Endothelial cell of umbilical vein (primary cell): ENCODE measurements at regions not wholly inside any gene's neighbourhood (a gene's known extent, or its start where the extent isn't known, plus 50 kb on each side); places are given as distances from the start of the nearest gene placed in this dataset.

Experiments
- BruUV-seq: library from RNA; stranded (reverse); fragments of 400-500 nt; replicated peaks from 2 replicates; lab custom pipeline; 2021; lab: Mats Ljungman, UMichigan
- CTCF ChIA-PET: fragments of 300-600, 350-600 bp; sonication (Branson Sonifier 250); formaldehyde crosslinking; loops from one replicate; lab custom pipeline; 2021; ENCODE audit warnings: antibody characterized with exemption, inconsistent platforms; lab: Charles Lee
- POLR2A ChIA-PET: fragments of 300-600, 350-600 bp; sonication (Branson Sonifier 250); formaldehyde crosslinking; loops from one replicate; lab custom pipeline; 2021; ENCODE audit warnings: antibody characterized with exemption, inconsistent platforms; lab: Charles Lee
- DNase-seq: peaks from one replicate; pipeline ENCODE4 v3.0.0-alpha.2; 2011; ENCODE audit warnings: low read depth, low spot score
- FAIRE-seq: peaks from 2 replicates; lab custom pipeline; 2011; peaks lifted over from hg19 to GRCh38; lab: Jason Lieb, UNC
- H2AFZ ChIP-seq: 2 replicates; pipeline ENCODE4 v1.6.0; 2012; ENCODE audit warnings: low read depth, low read length, control low read depth, inconsistent platforms
- H3K27ac ChIP-seq: 2 replicates; pipeline ENCODE4 v1.5.1; 2011; ENCODE audit warnings: low read depth, mild to moderate bottlenecking, control low read depth, low read length, moderate library complexity; ENCODE audit not compliant: insufficient read depth
- H3K27me3 ChIP-seq, 2 experiments: 2 replicates each; pipeline versions ENCODE4 v1.6.0 to v1.6.1; 2011; ENCODE audit warnings: low read length in 2 of 2, mixed read lengths in 1 of 2; ENCODE audit not compliant: control insufficient read depth in 2 of 2, insufficient read depth in 2 of 2
- H3K36me3 ChIP-seq, 2 experiments: 2 replicates in 1 of 2; 3 replicates in 1 of 2; pipeline ENCODE4 v1.5.1; 2011; ENCODE audit warnings: low read length in 2 of 2, mild to moderate bottlenecking in 1 of 2, moderate library complexity in 1 of 2; ENCODE audit not compliant: control insufficient read depth in 2 of 2, insufficient read depth in 2 of 2; ENCODE audit errors: extremely low read depth in 1 of 2
- H3K4me1 ChIP-seq: 3 replicates; pipeline ENCODE4 v1.5.1; 2011; ENCODE audit warnings: mild to moderate bottlenecking, low read length; ENCODE audit not compliant: control insufficient read depth, insufficient read depth; ENCODE audit errors: extremely low read depth
- H3K4me2 ChIP-seq: 2 replicates; pipeline ENCODE4 v1.6.1; 2011; ENCODE audit warnings: low read length, control low read depth, mixed read lengths; ENCODE audit not compliant: insufficient read depth
- H3K4me3 ChIP-seq, 3 experiments: fragments of 200-600 bp in 1 of 3; sonication (generic), shearing (Covaris generic) in 1 of 3; replicated peaks in 1 of 3; 2 replicates each; pipeline ENCODE4 v1.5.1; 2011 to 2016; ENCODE audit warnings: control low read depth in 3 of 3, low read length in 3 of 3, mild to moderate bottlenecking in 2 of 3, inconsistent platforms in 1 of 3, low read depth in 1 of 3, moderate library complexity in 1 of 3; ENCODE audit not compliant: insufficient read depth in 1 of 3
- H3K79me2 ChIP-seq: 2 replicates; pipeline ENCODE4 v1.6.0; 2012; ENCODE audit warnings: low read length, inconsistent platforms; ENCODE audit not compliant: control insufficient read depth, insufficient read depth
- H3K9ac ChIP-seq: replicated peaks from 2 replicates; pipeline ENCODE3; 2011; ENCODE audit warnings: low read length, control low read depth; ENCODE audit not compliant: insufficient read depth; ENCODE audit errors: extremely low read depth
- H3K9me1 ChIP-seq: replicated peaks from 3 replicates; pipeline ENCODE4 v1.6.0; 2011; ENCODE audit warnings: mild to moderate bottlenecking, low read length; ENCODE audit not compliant: control insufficient read depth, insufficient read depth; ENCODE audit errors: extremely low read depth
- H3K9me3 ChIP-seq: replicated peaks from 2 replicates; pipeline ENCODE4 v1.5.1; 2012; ENCODE audit warnings: low read length, inconsistent platforms; ENCODE audit not compliant: control insufficient read depth, insufficient read depth
- H4K20me1 ChIP-seq: replicated peaks from 2 replicates; pipeline ENCODE3; 2011; ENCODE audit warnings: mild to moderate bottlenecking, low read length; ENCODE audit not compliant: control insufficient read depth, insufficient read depth; ENCODE audit errors: extremely low read depth
- CTCF ChIP-seq, 2 donors: IDR thresholded peaks; 1 replicate in 1 of 2; 2 replicates in 1 of 2; pipeline ENCODE4 v1.5.1; 2011; ENCODE audit warnings: low read length in 2 of 2, mild to moderate bottlenecking in 2 of 2, moderate library complexity in 2 of 2, control low read depth in 1 of 2, inconsistent platforms in 1 of 2, low read depth in 1 of 2; ENCODE audit not compliant: insufficient read depth in 1 of 2; ENCODE audit errors: extremely low read depth in 1 of 2
- EZH2 ChIP-seq: IDR thresholded peaks from 2 replicates; pipeline ENCODE4 v1.6.1; 2012; ENCODE audit warnings: borderline replicate concordance, low read depth, mild to moderate bottlenecking, moderate library complexity, low read length, inconsistent platforms; ENCODE audit not compliant: severe bottlenecking
- FOS ChIP-seq: IDR thresholded peaks from 2 replicates; pipeline ENCODE4 v1.6.1; 2011; ENCODE audit warnings: mild to moderate bottlenecking, low read length, moderate library complexity, borderline replicate concordance; ENCODE audit not compliant: insufficient read depth
- GATA2 ChIP-seq: IDR thresholded peaks from 2 replicates; pipeline ENCODE4 v1.7.0; 2011; ENCODE audit warnings: low read depth, mild to moderate bottlenecking, moderate library complexity, mixed read lengths, low read length; ENCODE audit not compliant: insufficient read length, insufficient read depth
- JUN ChIP-seq: IDR thresholded peaks from 2 replicates; pipeline ENCODE4 v1.6.1; 2011; ENCODE audit warnings: borderline replicate concordance, low read depth; ENCODE audit not compliant: insufficient read length, insufficient read depth
- MAX ChIP-seq: IDR thresholded peaks from 2 replicates; pipeline ENCODE4 v1.6.1; 2011; ENCODE audit not compliant: insufficient read depth, insufficient read length
- MYC ChIP-seq: IDR thresholded peaks from one replicate; pipeline ENCODE4 v1.6.1; 2011; ENCODE audit warnings: mild to moderate bottlenecking, low read depth, low read length
- POLR2A ChIP-seq: IDR thresholded peaks from 2 replicates; pipeline ENCODE4 v1.6.1; 2012; ENCODE audit warnings: low read depth, mild to moderate bottlenecking, control low read depth, low read length
- POLR2AphosphoS5 ChIP-seq: IDR thresholded peaks from 2 replicates; pipeline ENCODE4 v1.6.1; 2012; ENCODE audit warnings: low read depth, mild to moderate bottlenecking, control low read depth, low read length, moderate library complexity; ENCODE audit not compliant: insufficient read depth
- dilution Hi-C: fragments of 300-500 bp; cut with MboI; formaldehyde crosslinking; loops from one replicate; pipeline ENCODE4 v1.15.0; 2019; ENCODE audit warnings: low sequenced_read_pairs; ENCODE audit not compliant: extremely low pct_ligation_motif_present
- intact Hi-C: fragments of 100-400 bp; cut with micrococcal nuclease; formaldehyde crosslinking; loops from one replicate; pipeline ENCODE4 v1.10.0; 2022

DNA sequence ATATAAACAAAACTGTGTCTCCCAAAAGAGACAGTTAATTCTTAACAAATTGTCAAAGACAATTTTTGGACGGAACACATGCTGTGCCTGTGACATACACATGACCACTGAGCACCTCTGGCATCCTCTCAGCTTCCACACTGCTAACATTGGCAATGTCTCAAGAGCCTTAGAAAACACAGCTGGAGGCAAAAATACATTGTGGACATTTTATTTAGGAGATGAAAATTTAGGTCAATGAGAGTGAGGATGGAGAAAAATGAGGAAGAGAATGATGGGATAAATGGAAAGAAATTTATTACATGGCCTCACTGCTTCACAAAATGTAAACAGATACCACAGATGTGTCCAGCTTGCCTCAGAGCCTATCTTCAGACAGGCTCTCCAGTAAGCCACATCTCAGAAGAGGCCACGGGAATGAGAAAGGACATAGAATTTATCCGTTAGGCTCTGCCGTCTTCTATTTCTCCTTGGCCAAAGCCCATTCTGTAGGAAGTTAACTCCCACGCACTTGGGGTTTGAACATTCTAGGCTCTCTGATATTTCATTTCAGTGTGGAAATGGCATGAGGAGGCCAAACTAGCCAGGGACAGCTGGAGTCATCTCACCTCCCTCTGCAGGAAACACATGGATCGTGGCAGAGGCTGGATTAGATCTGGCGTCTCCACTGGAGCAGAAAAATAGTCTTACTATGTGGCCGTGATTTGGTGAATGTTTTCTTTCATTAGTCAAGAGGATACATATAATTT lies 519.4 kb upstream of the DSEL start:
- Histone ChIP-seq H3K4me1 (no peaks in the 10 kb centered on the region), H3K4me3 (no peak overlapping the region), H3K9ac (no peak overlapping the region), H3K9me3 (no peaks in the 10 kb centered on the region), H3K79me2 (no peaks in the 10 kb centered on the region), H3K36me3 (no peaks in the 10 kb centered on the region), H3K9me1 (no peaks in the 10 kb centered on the region), H3K27me3 (no peaks in the 10 kb centered on the region), H3K27ac (no peak overlapping the region), H3K4me2 (no peak overlapping the region), H4K20me1 (no peaks in the 10 kb centered on the region), H2AFZ (no peak overlapping the region)
- DNase-seq: no peak
- ChIA-PET POLR2A (no interaction called here), CTCF (no interaction called here)
- TF ChIP-seq JUN: no peak
- TF ChIP-seq GATA2: no peak
- TF ChIP-seq EZH2: no peak
- TF ChIP-seq MAX: no peak
- dilution Hi-C loops (no loop called here), intact Hi-C loops (no loop called here)
- FAIRE-seq: no peak
- no TSS peak for BruUV-seq

GRCh38 chr18:68034296-68034695 lies 517.8 kb upstream of the DSEL start:
- FAIRE-seq: no peak
- no peaks in the 10 kb centered on the region for H4K20me1 ChIP-seq
- CTCF ChIA-PET: interaction anchor here (1.4 kb wide), 1 partner anchor 12 kb away, joined by 4 read pairs; no protein-coding TSS in a partner anchor

More at GRCh38 chr18:68034296-68034695, 517.8 kb upstream of the DSEL start:
- dilution Hi-C loops (no loop called here), intact Hi-C loops (no loop called here)
- Histone ChIP-seq H3K4me2 (no peak overlapping the region), H3K9ac (no peak overlapping the region), H3K4me3 (no peak overlapping the region), H3K79me2 (no peaks in the 10 kb centered on the region), H3K27me3 (no peaks in the 10 kb centered on the region), H2AFZ (no peak overlapping the region), H3K9me3 (no peaks in the 10 kb centered on the region), H3K9me1 (no peaks in the 10 kb centered on the region), H3K4me1 (no peaks in the 10 kb centered on the region), H3K27ac (no peak overlapping the region), H3K36me3 (no peaks in the 10 kb centered on the region)
- no peak for DNase-seq
- POLR2A ChIA-PET: no interaction called here
- no peak for TF ChIP-seq EZH2
- no peak for TF ChIP-seq FOS
- TF ChIP-seq POLR2AphosphoS5: no peak
- no peak for TF ChIP-seq GATA2
- TF ChIP-seq JUN: no peak
- TF ChIP-seq POLR2A: no peak
- no peak for TF ChIP-seq MAX
- TF ChIP-seq MYC: no peak
- no peak for TF ChIP-seq CTCF (IDR thresholded peaks at IDR 0.05; ENCODE audit: extremely low read depth in 1 of 2, insufficient read depth in 1 of 2, low read depth in 1 of 2, low read length in 2 of 2)
- BruUV-seq: no TSS peak
